GM23338 (cell line): ENCODE measurements at regions not wholly inside any gene's neighbourhood (a gene's known extent, or its start where the extent isn't known, plus 50 kb on each side); places are given as distances from the start of the nearest gene placed in this dataset.

Experiments
- CREB1 ChIP-seq: fragments of 250-450 bp; sonication (Bioruptor Pico); IDR thresholded peaks from 2 replicates; pipeline ENCODE4 v1.5.0; 2020; ENCODE audit warnings: low read depth, mild to moderate bottlenecking, moderate library complexity
- CTCF ChIP-seq, 2 experiments: fragments of 200-600 bp in 1 of 2; sonication (generic) in 1 of 2; conservative IDR thresholded peaks; 2 replicates each; pipeline versions ENCODE4 v1.5.1 to v1.6.1; 2016 to 2017; ENCODE audit warnings: antibody characterized with exemption in 2 of 2, low read depth in 2 of 2, mild to moderate bottlenecking in 2 of 2, moderate library complexity in 1 of 2
- ETS1 ChIP-seq: IDR thresholded peaks from 2 replicates; pipeline ENCODE4 v1.6.1; 2016; ENCODE audit warnings: antibody characterized with exemption
- EZH2 ChIP-seq: fragments of 200-600 bp; sonication (generic); IDR thresholded peaks from one replicate; pipeline ENCODE4 v1.8.0; 2017; ENCODE audit warnings: antibody characterized with exemption, mild to moderate bottlenecking, low read depth; ENCODE audit not compliant: unreplicated experiment
- EZH2phosphoT487 ChIP-seq: fragments of 200-600 bp; sonication (generic); IDR thresholded peaks from one replicate; pipeline ENCODE4 v1.8.1; 2018; ENCODE audit warnings: antibody characterized with exemption; ENCODE audit not compliant: unreplicated experiment
- JUNB ChIP-seq: IDR thresholded peaks from one replicate; pipeline ENCODE4 v1.6.1; 2016; ENCODE audit warnings: antibody characterized with exemption; ENCODE audit not compliant: unreplicated experiment
- NANOG ChIP-seq: IDR thresholded peaks from 2 replicates; pipeline ENCODE4 v1.6.1; 2016; ENCODE audit warnings: antibody characterized with exemption, borderline replicate concordance
- POLR2AphosphoS5 ChIP-seq: IDR thresholded peaks from 2 replicates; pipeline ENCODE4 v1.6.1; 2016; ENCODE audit warnings: antibody characterized with exemption, low read depth
- REST ChIP-seq: IDR thresholded peaks from one replicate; pipeline ENCODE4 v1.6.1; 2018; ENCODE audit warnings: antibody characterized with exemption; ENCODE audit not compliant: unreplicated experiment
- ZNF462 ChIP-seq: fragments of 250-450 bp; sonication (Bioruptor Pico); IDR thresholded peaks from 2 replicates; pipeline ENCODE4 v1.5.0; 2020; ENCODE audit warnings: mild to moderate bottlenecking, moderate library complexity

- no peak for TF ChIP-seq POLR2AphosphoS5
- TF ChIP-seq CTCF (conservative IDR thresholded peaks at IDR 0.05; ENCODE audit: low read depth in 2 of 2) = no peak
- no peak for TF ChIP-seq CREB1 (CRISPR knock-in tag)
- TF ChIP-seq NANOG = no peak
- no peak for TF ChIP-seq JUNB
- TF ChIP-seq ETS1 = no peak
- TF ChIP-seq EZH2 = no peak
- TF ChIP-seq EZH2phosphoT487 = no peak
- no peak for TF ChIP-seq REST
- no peak for TF ChIP-seq ZNF462 (CRISPR knock-in tag)
Measured at GRCh38 chr4:177761692-177762091, 319.5 kb upstream of the AGA start.
